OCI-LY3 (cell line): ENCODE measurements at regions not wholly inside any gene's neighbourhood (a gene's known extent, or its start where the extent isn't known, plus 50 kb on each side); places are given as distances from the start of the nearest gene placed in this dataset.
"Not testable (repeated sequence)": the region's sequence is repeated elsewhere in the genome, so short reads cannot be mapped to it uniquely, and the experiment has no call there.

ENCODE experiments used
- CTCF ChIP-seq: fragments of 200-600, 300-600 bp; sonication (generic); IDR thresholded peaks from 2 replicates; pipeline ENCODE4 v1.5.1; 2014; ENCODE audit warnings: antibody characterized with exemption, low read length, low read depth
- EZH2phosphoT487 ChIP-seq: fragments of 200-600 bp; shearing (Covaris generic); IDR thresholded peaks from 2 replicates; pipeline ENCODE4 v1.6.1; 2018; ENCODE audit warnings: antibody characterized with exemption, mixed run types, low read depth

DNA sequence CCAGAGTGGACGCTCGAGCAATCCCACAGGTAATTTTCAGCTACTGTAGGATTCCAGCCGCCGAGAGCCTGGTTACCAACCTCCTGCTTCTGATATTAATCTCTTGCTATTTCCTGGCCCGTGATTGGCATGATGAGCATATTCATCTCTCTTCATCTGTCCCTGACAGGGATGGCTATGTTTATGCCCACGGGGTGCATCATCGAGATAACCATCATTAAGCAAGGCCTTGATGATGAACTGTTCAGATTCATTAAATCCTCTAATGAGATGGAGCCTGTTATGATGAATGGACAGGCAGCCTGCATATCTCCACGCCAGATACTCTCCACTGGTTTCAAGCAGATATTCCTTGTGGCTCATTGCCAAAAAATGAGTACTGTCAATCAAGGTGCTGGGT lies 227.3 kb downstream of the ZNF37A start:
- TF ChIP-seq CTCF, EZH2phosphoT487: not testable (repeated sequence)
